DOHH2 (cell line): ENCODE measurements at regions not wholly inside any gene's neighbourhood (a gene's known extent, or its start where the extent isn't known, plus 50 kb on each side); places are given as distances from the start of the nearest gene placed in this dataset.

Source experiments
- H3F3A ChIP-seq: fragments of 200-600 bp; sonication (generic), shearing (Covaris generic); 2 replicates; pipeline ENCODE4 v1.6.0; 2016; ENCODE audit warnings: antibody characterized with exemption, mild to moderate bottlenecking; ENCODE audit not compliant: control insufficient read depth, insufficient read depth
- H3K27ac ChIP-seq: fragments of 200-600 bp; sonication (generic); 2 replicates; pipeline ENCODE4 v1.5.1; 2014; ENCODE audit warnings: low read depth, mild to moderate bottlenecking, low read length, moderate library complexity
- H3K27me3 ChIP-seq: fragments of 200-600 bp; sonication (generic); 2 replicates; pipeline ENCODE4 v1.6.1; 2014; ENCODE audit warnings: mild to moderate bottlenecking, low read length, mixed read lengths; ENCODE audit not compliant: control insufficient read depth
- H3K36me3 ChIP-seq: fragments of 200-600 bp; sonication (generic); 2 replicates; pipeline ENCODE4 v1.6.1; 2014; ENCODE audit warnings: mild to moderate bottlenecking, low read length, moderate library complexity, mixed read lengths; ENCODE audit not compliant: control insufficient read depth
- H3K4me1 ChIP-seq: fragments of 200-600 bp; sonication (generic); 2 replicates; pipeline ENCODE4 v1.6.1; 2014; ENCODE audit warnings: mild to moderate bottlenecking, low read length, mixed read lengths; ENCODE audit not compliant: control insufficient read depth
- H3K4me2 ChIP-seq: fragments of 200-600 bp; sonication (generic); 2 replicates; pipeline ENCODE4 v1.6.0; 2014; ENCODE audit warnings: mild to moderate bottlenecking, low read length, moderate library complexity
- H3K4me3 ChIP-seq: fragments of 200-600 bp; sonication (generic); 2 replicates; pipeline ENCODE4 v1.5.1; 2014; ENCODE audit warnings: mild to moderate bottlenecking, low read length, mixed read lengths
- H3K79me2 ChIP-seq: fragments of 200-600 bp; sonication (generic); 2 replicates; pipeline ENCODE4 v1.6.1; 2014; ENCODE audit warnings: mild to moderate bottlenecking, low read length, mixed read lengths; ENCODE audit not compliant: control insufficient read depth
- H3K9me2 ChIP-seq: fragments of 200-600 bp; sonication (generic); replicated peaks from 2 replicates; pipeline ENCODE4 v1.6.1; 2014; ENCODE audit warnings: mild to moderate bottlenecking, low read length, mixed read lengths; ENCODE audit not compliant: control insufficient read depth
- H3K9me3 ChIP-seq: fragments of 200-600 bp; sonication (generic); 2 replicates; pipeline ENCODE4 v1.6.1; 2014; ENCODE audit warnings: antibody characterized with exemption, low read length, mixed read lengths; ENCODE audit not compliant: control insufficient read depth, insufficient read depth
- H4K20me1 ChIP-seq: fragments of 200-600 bp; sonication (generic); 2 replicates; pipeline ENCODE4 v1.6.0; 2014; ENCODE audit warnings: low read depth, mild to moderate bottlenecking, antibody characterized with exemption, low read length, moderate library complexity; ENCODE audit not compliant: control insufficient read depth, insufficient read depth
- CTCF ChIP-seq: fragments of 200-600 bp; sonication (generic); IDR thresholded peaks from one replicate; pipeline ENCODE4 v1.5.1; 2014; ENCODE audit warnings: antibody characterized with exemption, mild to moderate bottlenecking, low read depth, low read length; ENCODE audit not compliant: poor library complexity, severe bottlenecking
- EZH2phosphoT487 ChIP-seq: fragments of 200-600 bp; sonication (generic); IDR thresholded peaks from 2 replicates; pipeline ENCODE4 v1.6.1; 2017; ENCODE audit warnings: borderline replicate concordance, mild to moderate bottlenecking, antibody characterized with exemption, low read length, moderate library complexity, mixed read lengths

- H3K9me3 ChIP-seq: no peaks in the 10 kb centered on the region
- peaks cover 3% of the 10 kb centered on the region for H3K27me3 ChIP-seq
- TF ChIP-seq CTCF: no peak
- TF ChIP-seq EZH2phosphoT487: no peak
- H3F3A ChIP-seq: no peaks in the 10 kb centered on the region
- H3K79me2 ChIP-seq: no peaks in the 10 kb centered on the region
- no peaks in the 10 kb centered on the region for H3K4me1 ChIP-seq
- H3K4me3 ChIP-seq: no peak overlapping the region
- H3K36me3 ChIP-seq: no peaks in the 10 kb centered on the region
- H3K27ac ChIP-seq: no peak overlapping the region
- no peak overlapping the region for H3K4me2 ChIP-seq
- no peaks in the 10 kb centered on the region for H4K20me1 ChIP-seq
- no peaks in the 10 kb centered on the region for H3K9me2 ChIP-seq
Measured at GRCh38 chr3:106745344-106746168, 631.7 kb upstream of the CCDC54 start.

GRCh38 chr3:106746286-106746685 lies 631.0 kb upstream of the CCDC54 start:
- no peaks in the 10 kb centered on the region for H3K4me1 ChIP-seq
- H4K20me1 ChIP-seq: no peaks in the 10 kb centered on the region
- no peaks in the 10 kb centered on the region for H3F3A ChIP-seq
- no peaks in the 10 kb centered on the region for H3K36me3 ChIP-seq
- H3K79me2 ChIP-seq: no peaks in the 10 kb centered on the region
- H3K4me3 ChIP-seq: no peak overlapping the region
- no peaks in the 10 kb centered on the region for H3K9me2 ChIP-seq
- H3K9me3 ChIP-seq: no peaks in the 10 kb centered on the region
- H3K27ac ChIP-seq: no peak overlapping the region
- H3K27me3 ChIP-seq: peaks cover 3% of the 10 kb centered on the region
- TF ChIP-seq EZH2phosphoT487 (no peak), CTCF (no peak)
- no peak overlapping the region for H3K4me2 ChIP-seq

- no peak overlapping the region for H3K27ac ChIP-seq
- no peaks in the 10 kb centered on the region for H3K9me2 ChIP-seq
- peaks cover 3% of the 10 kb centered on the region for H3K27me3 ChIP-seq
- no peaks in the 10 kb centered on the region for H4K20me1 ChIP-seq
- H3K79me2 ChIP-seq: no peaks in the 10 kb centered on the region
- H3K4me3 ChIP-seq: no peak overlapping the region
- H3K4me1 ChIP-seq: no peaks in the 10 kb centered on the region
- H3K9me3 ChIP-seq: no peaks in the 10 kb centered on the region
- H3F3A ChIP-seq: no peaks in the 10 kb centered on the region
- H3K4me2 ChIP-seq: no peak overlapping the region
- TF ChIP-seq EZH2phosphoT487 (no peak), CTCF (no peak)
- H3K36me3 ChIP-seq: no peaks in the 10 kb centered on the region
Measured at GRCh38 chr3:106748472-106749262, 628.6 kb upstream of the CCDC54 start.
